ENCODE measurements at regions not wholly inside any gene's neighbourhood (a gene's known extent, or its start where the extent isn't known, plus 50 kb on each side); places are given as distances from the start of the nearest gene placed in this dataset.
"Not testable (repeated sequence)": the region's sequence is repeated elsewhere in the genome, so short reads cannot be mapped to it uniquely, and the experiment has no call there.

- H3K4me1 ChIP-seq = no peaks in the 10 kb centered on the region
- H3K27ac ChIP-seq = no peak overlapping the region
- 33 to 44% methylated on average over 2 of the region's 2 CpGs for WGBS, 2 donors
- H3K9me3 ChIP-seq = no peaks in the 10 kb centered on the region
- DNase-seq = no peak
- H3K36me3 ChIP-seq = no peaks in the 10 kb centered on the region
- no peak overlapping the region for H3K4me3 ChIP-seq
- intact Hi-C loops (cut with DNase I) = no loop called here
- no peaks in the 10 kb centered on the region for H3K27me3 ChIP-seq
- TF ChIP-seq POLR2A (IDR thresholded peaks at IDR 0.05) (no peak), CTCF (IDR thresholded peaks at IDR 0.05) (no peak), POLR2AphosphoS5 (IDR thresholded peaks at IDR 0.05) (no peak), EP300 (IDR thresholded peaks at IDR 0.05) (no peak)
Measured at GRCh38 chrX:94686071-94686470, 1012.1 kb downstream of the FAM133A start.

- Histone ChIP-seq H3K27ac (no peak overlapping the region), H3K9me3 (no peaks in the 10 kb centered on the region), H3K4me1 (no peaks in the 10 kb centered on the region), H3K4me3 (no peak overlapping the region), H3K36me3 (no peaks in the 10 kb centered on the region), H3K27me3 (no peaks in the 10 kb centered on the region)
- WGBS, 2 donors = 47 to 52% methylated on average over 3 of the region's 3 CpGs
- intact Hi-C loops (cut with DNase I) = no loop called here
- TF ChIP-seq POLR2AphosphoS5 (IDR thresholded peaks at IDR 0.05) (no peak), CTCF (IDR thresholded peaks at IDR 0.05) (no peak), POLR2A (IDR thresholded peaks at IDR 0.05) (no peak), EP300 (IDR thresholded peaks at IDR 0.05) (no peak)
- no peak for DNase-seq
Measured at GRCh38 chrX:94695910-94696309, 1021.9 kb downstream of the FAM133A start.

- H3K4me3 ChIP-seq; H3K27me3 ChIP-seq; H3K9me3 ChIP-seq; DNase-seq; H3K27ac ChIP-seq; H3K4me1 ChIP-seq; intact Hi-C loops (cut with DNase I); H3K36me3 ChIP-seq: not testable (repeated sequence)
- 84% methylated on average over 13 of the region's 15 CpGs for WGBS, 2 donors
Measured at GRCh38 chrX:94704348-94705256, 1030.6 kb downstream of the FAM133A start.

- intact Hi-C loops (cut with DNase I) = no loop called here
- Histone ChIP-seq H3K9me3 (no peaks in the 10 kb centered on the region), H3K27me3 (no peaks in the 10 kb centered on the region), H3K27ac (no peak overlapping the region), H3K36me3 (no peaks in the 10 kb centered on the region), H3K4me1 (no peaks in the 10 kb centered on the region), H3K4me3 (no peak overlapping the region)
- 77 to 84% methylated on average over 2 of the region's 2 CpGs for WGBS, 2 donors
- DNase-seq = no peak
- TF ChIP-seq POLR2AphosphoS5 (IDR thresholded peaks at IDR 0.05) (no peak), CTCF (IDR thresholded peaks at IDR 0.05) (no peak), POLR2A (IDR thresholded peaks at IDR 0.05) (no peak), EP300 (IDR thresholded peaks at IDR 0.05) (no peak)
Measured at GRCh38 chrX:94721386-94721785, 1047.4 kb downstream of the FAM133A start.

GRCh38 chrX:94722578-94722977 is 1048.6 kb downstream of the FAM133A start:
- intact Hi-C loops (cut with DNase I) = no loop called here
- Histone ChIP-seq H3K36me3 (no peaks in the 10 kb centered on the region), H3K9me3 (no peaks in the 10 kb centered on the region), H3K4me1 (no peaks in the 10 kb centered on the region), H3K4me3 (no peak overlapping the region), H3K27ac (no peak overlapping the region), H3K27me3 (no peaks in the 10 kb centered on the region)
- TF ChIP-seq POLR2AphosphoS5 (IDR thresholded peaks at IDR 0.05) (no peak), POLR2A (IDR thresholded peaks at IDR 0.05) (no peak), CTCF (IDR thresholded peaks at IDR 0.05) (no peak), EP300 (IDR thresholded peaks at IDR 0.05) (no peak)
- WGBS, 2 donors = 76 to 85% methylated on average over 3 of the region's 3 CpGs
- DNase-seq = no peak

All from sigmoid colon (tissue), 6 donors.